Tibial nerve (tissue), 4 donors: ENCODE measurements at regions not wholly inside any gene's neighbourhood (a gene's known extent, or its start where the extent isn't known, plus 50 kb on each side); places are given as distances from the start of the nearest gene placed in this dataset.

Source experiments
- EP300 ChIP-seq, 2 donors: sonication (generic); formaldehyde crosslinking; IDR thresholded peaks; one replicate each; pipeline ENCODE4 v1.6.1; 2017; ENCODE audit warnings: antibody characterized with exemption in 2 of 2, mild to moderate bottlenecking in 1 of 2
- POLR2A ChIP-seq, 2 donors: fragments of 450-650 bp; IDR thresholded peaks; one replicate each; pipeline ENCODE4 v1.6.1; 2017; ENCODE audit warnings: antibody characterized with exemption in 2 of 2, mild to moderate bottlenecking in 2 of 2, moderate library complexity in 2 of 2
- TF ChIP-seq, protein P1 (sequence below), 5 experiments: fragments of 200-600 bp in 3 of 5; fragments of 450-650 bp in 2 of 5; sonication (generic) in 3 of 5; IDR thresholded peaks; one replicate each; pipeline ENCODE4 v1.5.1; 2016 to 2019; ENCODE audit warnings: antibody characterized with exemption in 5 of 5, mild to moderate bottlenecking in 3 of 5, moderate library complexity in 2 of 5

GRCh38 chr18:10148189-10148929, 234.5 kb downstream of the VAPA start:
- TF ChIP-seq, protein P1, sequence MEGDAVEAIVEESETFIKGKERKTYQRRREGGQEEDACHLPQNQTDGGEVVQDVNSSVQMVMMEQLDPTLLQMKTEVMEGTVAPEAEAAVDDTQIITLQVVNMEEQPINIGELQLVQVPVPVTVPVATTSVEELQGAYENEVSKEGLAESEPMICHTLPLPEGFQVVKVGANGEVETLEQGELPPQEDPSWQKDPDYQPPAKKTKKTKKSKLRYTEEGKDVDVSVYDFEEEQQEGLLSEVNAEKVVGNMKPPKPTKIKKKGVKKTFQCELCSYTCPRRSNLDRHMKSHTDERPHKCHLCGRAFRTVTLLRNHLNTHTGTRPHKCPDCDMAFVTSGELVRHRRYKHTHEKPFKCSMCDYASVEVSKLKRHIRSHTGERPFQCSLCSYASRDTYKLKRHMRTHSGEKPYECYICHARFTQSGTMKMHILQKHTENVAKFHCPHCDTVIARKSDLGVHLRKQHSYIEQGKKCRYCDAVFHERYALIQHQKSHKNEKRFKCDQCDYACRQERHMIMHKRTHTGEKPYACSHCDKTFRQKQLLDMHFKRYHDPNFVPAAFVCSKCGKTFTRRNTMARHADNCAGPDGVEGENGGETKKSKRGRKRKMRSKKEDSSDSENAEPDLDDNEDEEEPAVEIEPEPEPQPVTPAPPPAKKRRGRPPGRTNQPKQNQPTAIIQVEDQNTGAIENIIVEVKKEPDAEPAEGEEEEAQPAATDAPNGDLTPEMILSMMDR (IDR thresholded peaks at IDR 0.05): no peak
- TF ChIP-seq POLR2A (IDR thresholded peaks at IDR 0.05) (no peak), EP300 (IDR thresholded peaks at IDR 0.05) (no peak)
